HCT116 (cell line): ENCODE measurements at regions not wholly inside any gene's neighbourhood (a gene's known extent, or its start where the extent isn't known, plus 50 kb on each side); places are given as distances from the start of the nearest gene placed in this dataset.

ENCODE experiments used
- ATAC-seq: fragments of 200-7000 bp; cut with Tn5 transposase; 2 replicates; pipeline ENCODE4 v1.9.1; 2020; ENCODE audit warnings: mild to moderate bottlenecking, moderate library complexity
- BruUV-seq: library from RNA; stranded (reverse); fragments of 400-500 nt; replicated peaks from 2 replicates; lab custom pipeline; 2021; lab: Mats Ljungman, UMichigan
- CTCF ChIA-PET: fragments of 300-600 bp; sonication (Branson Sonifier 250); formaldehyde crosslinking; loops from one replicate; lab custom pipeline; 2021; ENCODE audit warnings: antibody characterized with exemption; lab: Charles Lee
- POLR2A ChIA-PET: fragments of 300-600, 350-600 bp; sonication (Branson Sonifier 250); formaldehyde crosslinking; loops from one replicate; lab custom pipeline; 2021; ENCODE audit warnings: antibody characterized with exemption; lab: Charles Lee
- RAD21 ChIA-PET, 2 experiments: fragments of 300-600 bp; sonication (Branson Sonifier 250); formaldehyde crosslinking; loops; one replicate each; lab custom pipeline; 2023; ENCODE audit warnings: low total read pairs in 2 of 2; ENCODE audit not compliant: uncharacterized antibody in 2 of 2, unreplicated experiment in 2 of 2, low non-redundant PET in 1 of 2; lab: Charles Lee
- DNase-seq: peaks from one replicate; pipeline ENCODE4 v3.0.0-alpha.2; 2010; ENCODE audit warnings: low read depth, low spot score
- H2AFZ ChIP-seq: fragments of 200-600 bp; shearing (Covaris generic), sonication (generic); 2 replicates; pipeline ENCODE4 v1.6.1; 2017; ENCODE audit warnings: low read depth, mixed run types, mixed read lengths, antibody characterized with exemption, low read length; ENCODE audit not compliant: poor library complexity, severe bottlenecking
- H3K27ac ChIP-seq: 2 replicates; pipeline ENCODE4 v1.5.1; 2012; ENCODE audit warnings: low read depth, low read length
- H3K27me3 ChIP-seq: fragments of 200-600 bp; sonication (generic); 2 replicates; pipeline ENCODE4 v1.6.1; 2016; ENCODE audit warnings: mixed run types, low read length, mixed read lengths; ENCODE audit not compliant: insufficient read depth
- H3K36me3 ChIP-seq, 2 experiments: fragments of 200-500 bp in 1 of 2; fragments of 200-600 bp in 1 of 2; sonication (Bioruptor generic) in 1 of 2; sonication (generic) in 1 of 2; 2 replicates each; pipeline versions ENCODE4 v1.5.1 to v1.6.1; 2014 to 2016; ENCODE audit warnings: low read length in 2 of 2, inconsistent platforms in 1 of 2, mixed read lengths in 1 of 2, mixed run types in 1 of 2; ENCODE audit not compliant: insufficient read depth in 2 of 2, control insufficient read depth in 1 of 2
- H3K4me1 ChIP-seq, 2 experiments: fragments of 200-600 bp in 1 of 2; sonication (generic) in 1 of 2; 2 replicates each; pipeline versions ENCODE4 v1.5.1 to v1.6.1; 2012 to 2017; ENCODE audit warnings: low read length in 2 of 2, inconsistent platforms in 1 of 2, mild to moderate bottlenecking in 1 of 2, mixed read lengths in 1 of 2, mixed run types in 1 of 2, moderate library complexity in 1 of 2; ENCODE audit not compliant: insufficient read depth in 2 of 2, control insufficient read depth in 1 of 2
- H3K4me2 ChIP-seq: fragments of 200-600 bp; sonication (generic); 2 replicates; pipeline ENCODE4 v1.6.1; 2017; ENCODE audit warnings: mixed run types, low read length, mixed read lengths
- H3K4me3 ChIP-seq, 2 experiments: fragments of 200-600 bp in 1 of 2; sonication (generic) in 1 of 2; replicated peaks in 1 of 2; 2 replicates each; pipeline ENCODE4 v1.5.1; 2011 to 2016; ENCODE audit warnings: low read length in 2 of 2, control low read depth in 1 of 2, low read depth in 1 of 2, mild to moderate bottlenecking in 1 of 2, mixed read lengths in 1 of 2, mixed run types in 1 of 2
- H3K79me2 ChIP-seq: fragments of 200-600 bp; sonication (generic); 2 replicates; pipeline ENCODE4 v1.6.1; 2017; ENCODE audit warnings: mild to moderate bottlenecking, mixed run types, low read length, moderate library complexity, mixed read lengths; ENCODE audit not compliant: insufficient read depth
- H3K9ac ChIP-seq: fragments of 200-600 bp; sonication (generic); 2 replicates; pipeline ENCODE4 v1.6.1; 2016; ENCODE audit warnings: low read length, mixed read lengths
- H3K9me2 ChIP-seq: fragments of 200-600 bp; sonication (generic), shearing (Covaris generic); 2 replicates; pipeline ENCODE4 v1.6.1; 2017; ENCODE audit warnings: mixed run types, mild to moderate bottlenecking, moderate library complexity; ENCODE audit not compliant: insufficient read depth
- H3K9me3 ChIP-seq, 2 experiments: fragments of 200-500 bp in 1 of 2; fragments of 200-600 bp in 1 of 2; sonication (Bioruptor generic) in 1 of 2; sonication (generic) in 1 of 2; 2 replicates each; pipeline ENCODE4 v1.6.1; 2014 to 2017; ENCODE audit warnings: low read length in 2 of 2, mixed read lengths in 2 of 2, inconsistent platforms in 1 of 2, low read depth in 1 of 2, mild to moderate bottlenecking in 1 of 2, mixed run types in 1 of 2, moderate library complexity in 1 of 2; ENCODE audit not compliant: control insufficient read depth in 1 of 2, insufficient read depth in 1 of 2
- H4K20me1 ChIP-seq: fragments of 200-600 bp; sonication (generic), shearing (Covaris generic); 2 replicates; pipeline ENCODE4 v1.6.1; 2017; ENCODE audit warnings: mixed run types, mild to moderate bottlenecking, moderate library complexity; ENCODE audit not compliant: insufficient read depth
- CBX3 ChIP-seq: IDR thresholded peaks from 2 replicates; pipeline ENCODE4 v1.6.1; 2012; ENCODE audit warnings: low read depth
- CTCF ChIP-seq, 3 experiments: fragments of 200-600 bp in 1 of 3; sonication (generic) in 1 of 3; IDR thresholded peaks in 2 of 3; conservative IDR thresholded peaks in 1 of 3; 2 replicates each; pipeline ENCODE4 v1.5.1; 2012 to 2017; ENCODE audit warnings: low read depth in 2 of 3, low read length in 2 of 3, antibody characterized with exemption in 1 of 3, borderline replicate concordance in 1 of 3, control low read depth in 1 of 3, mild to moderate bottlenecking in 1 of 3, mixed read lengths in 1 of 3, mixed run types in 1 of 3, moderate library complexity in 1 of 3; ENCODE audit not compliant: insufficient read depth in 1 of 3
- EGR1 ChIP-seq: IDR thresholded peaks from 2 replicates; pipeline ENCODE4 v1.6.1; 2012; ENCODE audit warnings: low read depth
- ELF1 ChIP-seq: IDR thresholded peaks from 2 replicates; pipeline ENCODE4 v1.6.1; 2012; ENCODE audit warnings: low read depth, borderline replicate concordance
- FOSL1 ChIP-seq: IDR thresholded peaks from 2 replicates; pipeline ENCODE4 v1.6.1; 2012; ENCODE audit warnings: low read depth
- MAX ChIP-seq: IDR thresholded peaks from 2 replicates; pipeline ENCODE4 v1.6.1; 2012
- POLR2AphosphoS5 ChIP-seq: IDR thresholded peaks from 2 replicates; pipeline ENCODE4 v1.6.1; 2011; ENCODE audit warnings: mild to moderate bottlenecking, low read depth, low read length, moderate library complexity
- REST ChIP-seq: IDR thresholded peaks from 2 replicates; pipeline ENCODE4 v1.6.1; 2012; ENCODE audit warnings: low read depth
- SIN3A ChIP-seq: IDR thresholded peaks from 2 replicates; pipeline ENCODE4 v1.6.1; 2012; ENCODE audit warnings: low read depth
- SP1 ChIP-seq: IDR thresholded peaks from 2 replicates; pipeline ENCODE4 v1.6.1; 2012; ENCODE audit warnings: low read depth
- YY1 ChIP-seq: IDR thresholded peaks from 2 replicates; pipeline ENCODE4 v1.6.1; 2011; ENCODE audit warnings: low read length, low read depth, moderate library complexity, mild to moderate bottlenecking; ENCODE audit not compliant: insufficient replicate concordance; ENCODE audit errors: extremely low read depth
- ZFX ChIP-seq: fragments of 450-650 bp; IDR thresholded peaks from 2 replicates; pipeline ENCODE4 v1.6.1; 2017
- ZNF274 ChIP-seq: fragments of 200-500 bp; sonication (Bioruptor generic); IDR thresholded peaks from 2 replicates; pipeline ENCODE4 v1.6.1; 2014; ENCODE audit warnings: mild to moderate bottlenecking, low read depth, low read length, inconsistent platforms
- intact Hi-C: fragments of 100-400 bp; cut with micrococcal nuclease; formaldehyde crosslinking; loops from 2 replicates; pipeline ENCODE4 v1.10.0; 2022

- Histone ChIP-seq H3K36me3 (no peaks in the 10 kb centered on the region), H3K9ac (no peak overlapping the region), H2AFZ (no peak overlapping the region), H3K79me2 (no peaks in the 10 kb centered on the region), H3K27ac (no peak overlapping the region), H3K4me2 (no peak overlapping the region), H3K4me3 (no peak overlapping the region), H3K9me3 (peaks cover 0 to 3% of the 10 kb centered on the region in 2 experiments; a peak in 1 of 4 replicates), H3K9me2 (no peaks in the 10 kb centered on the region), H4K20me1 (no peaks in the 10 kb centered on the region), H3K27me3 (no peaks in the 10 kb centered on the region), H3K4me1 (no peaks in the 10 kb centered on the region)
- TF ChIP-seq FOSL1 (no peak), CTCF (IDR thresholded peaks at IDR 0.05 in 2 of 3, conservative IDR thresholded peaks at IDR 0.05 in 1 of 3; ENCODE audit: borderline replicate concordance in 1 of 3, insufficient read depth in 1 of 3, low read depth in 2 of 3, low read length in 2 of 3) (no peak), REST (no peak), ZNF274 (no peak), MAX (no peak), EGR1 (no peak), ZFX (no peak), CBX3 (no peak), YY1 (no peak), SP1 (no peak), ELF1 (no peak), POLR2AphosphoS5 (no peak), SIN3A (no peak)
- BruUV-seq: no TSS peak
- ChIA-PET RAD21 (no interaction called here), POLR2A (no interaction called here), CTCF (no interaction called here)
- intact Hi-C loops: no loop called here
- no peak for DNase-seq
- ATAC-seq: no peak
Measured at GRCh38 chr2:59217360-59217759, 976.2 kb upstream of the FANCL start.
